H1 (cell line): ENCODE measurements at regions not wholly inside any gene's neighbourhood (a gene's known extent, or its start where the extent isn't known, plus 50 kb on each side); places are given as distances from the start of the nearest gene placed in this dataset.

Experiments
- CTCF ChIA-PET: fragments of 300-600 bp; sonication (Branson Sonifier 250); formaldehyde crosslinking; loops from one replicate; lab custom pipeline; 2021; ENCODE audit not compliant: partially characterized antibody; lab: Charles Lee
- POLR2A ChIA-PET: fragments of 300-600 bp; sonication (Branson Sonifier 250); formaldehyde crosslinking; loops from one replicate; lab custom pipeline; 2021; ENCODE audit warnings: inconsistent platforms; ENCODE audit not compliant: partially characterized antibody; lab: Charles Lee
- DNase-seq, 2 experiments: peaks; one replicate each; pipeline versions ENCODE4 v3.0.0 to v3.0.0-alpha.2; 2010 to 2022; ENCODE audit warnings: low spot score in 2 of 2, low read depth in 1 of 2, mixed read lengths in 1 of 2
- FAIRE-seq: peaks from 2 replicates; lab custom pipeline; 2011; peaks lifted over from hg19 to GRCh38; lab: Jason Lieb, UNC
- H2AFZ ChIP-seq: 2 replicates; pipeline ENCODE4 v1.8.1; 2012; ENCODE audit warnings: low read length, inconsistent platforms
- H2AK5ac ChIP-seq: 2 replicates; pipeline ENCODE4 v1.6.1; 2013; ENCODE audit warnings: low read depth, low read length
- H2BK120ac ChIP-seq: replicated peaks from 2 replicates; pipeline ENCODE3; 2013; ENCODE audit warnings: low read depth, low read length, inconsistent platforms
- H2BK12ac ChIP-seq: 2 replicates; pipeline ENCODE4 v1.6.1; 2013; ENCODE audit warnings: low read depth, low read length
- H2BK15ac ChIP-seq: 2 replicates; pipeline ENCODE4 v1.6.1; 2013; ENCODE audit warnings: low read length
- H2BK20ac ChIP-seq: 2 replicates; pipeline ENCODE4 v1.6.1; 2013; ENCODE audit warnings: low read length
- H2BK5ac ChIP-seq: 2 replicates; pipeline ENCODE4 v1.6.1; 2013; ENCODE audit warnings: low read depth, low read length
- H3K14ac ChIP-seq: 2 replicates; pipeline ENCODE4 v1.6.1; 2013; ENCODE audit warnings: inconsistent platforms; ENCODE audit not compliant: insufficient read length
- H3K18ac ChIP-seq: 2 replicates; pipeline ENCODE4 v1.6.1; 2013; ENCODE audit warnings: low read length; ENCODE audit errors: extremely low read depth
- H3K23ac ChIP-seq: 2 replicates; pipeline ENCODE4 v1.6.1; 2013; ENCODE audit warnings: inconsistent platforms; ENCODE audit not compliant: insufficient read length
- H3K23me2 ChIP-seq: 2 replicates; pipeline ENCODE4 v1.6.1; 2013; ENCODE audit warnings: low read depth, low read length
- H3K27ac ChIP-seq: 2 replicates; pipeline ENCODE4 v1.6.1; 2011; ENCODE audit warnings: low read depth, low read length, inconsistent platforms
- H3K27me3 ChIP-seq, 4 experiments: replicated peaks in 1 of 4; 1 replicate in 1 of 4; 2 replicates in 3 of 4; pipeline versions ENCODE4 v1.6.1 to v1.8.1; 2011 to 2013; ENCODE audit warnings: low read length in 3 of 4, mild to moderate bottlenecking in 3 of 4, inconsistent platforms in 2 of 4, mixed read lengths in 2 of 4, moderate library complexity in 1 of 4; ENCODE audit not compliant: control insufficient read depth in 3 of 4, insufficient read depth in 3 of 4; ENCODE audit errors: extremely low read depth in 1 of 4
- H3K36me3 ChIP-seq, 4 experiments: 2 replicates each; pipeline versions ENCODE4 v1.6.1 to v1.8.1; 2011 to 2013; ENCODE audit warnings: mild to moderate bottlenecking in 4 of 4, low read length in 3 of 4, moderate library complexity in 2 of 4, control low read depth in 1 of 4, inconsistent platforms in 1 of 4; ENCODE audit not compliant: insufficient read depth in 4 of 4, control insufficient read depth in 2 of 4
- H3K4ac ChIP-seq: replicated peaks from 2 replicates; pipeline ENCODE3; 2013; ENCODE audit warnings: low read length, low read depth, mixed read lengths, inconsistent platforms; ENCODE audit not compliant: insufficient read length
- H3K4me1 ChIP-seq, 4 experiments: replicated peaks in 1 of 4; 1 replicate in 1 of 4; 2 replicates in 3 of 4; pipeline versions ENCODE4 v1.6.1 to v1.8.1; 2011 to 2013; ENCODE audit warnings: low read length in 3 of 4, inconsistent platforms in 2 of 4, mixed read lengths in 1 of 4; ENCODE audit not compliant: insufficient read depth in 4 of 4, control insufficient read depth in 3 of 4
- H3K4me2 ChIP-seq, 2 experiments: 2 replicates each; pipeline versions ENCODE4 v1.6.1 to v1.8.1; 2011 to 2013; ENCODE audit warnings: low read depth in 2 of 2, low read length in 2 of 2, control low read depth in 1 of 2, inconsistent platforms in 1 of 2, mild to moderate bottlenecking in 1 of 2; ENCODE audit not compliant: insufficient read depth in 1 of 2
- H3K4me3 ChIP-seq, 4 experiments: fragments of 200-600, 300-600 bp in 1 of 4; sonication (generic), shearing (Covaris generic), sonication (Bioruptor Twin) in 1 of 4; 2 replicates each; pipeline versions ENCODE4 v1.5.1 to v1.8.1; 2011 to 2016; ENCODE audit warnings: low read length in 4 of 4, low read depth in 3 of 4, control low read depth in 2 of 4, inconsistent platforms in 2 of 4, mild to moderate bottlenecking in 2 of 4, mixed read lengths in 1 of 4, moderate library complexity in 1 of 4; ENCODE audit not compliant: insufficient read depth in 2 of 4; ENCODE audit errors: extremely low read depth in 1 of 4
- H3K56ac ChIP-seq: replicated peaks from 2 replicates; pipeline ENCODE3; 2013; ENCODE audit warnings: low read depth, mild to moderate bottlenecking, mixed read lengths, low read length, inconsistent platforms; ENCODE audit not compliant: insufficient read length
- H3K79me1 ChIP-seq: 2 replicates; pipeline ENCODE4 v1.6.1; 2013; ENCODE audit warnings: low read depth, low read length, control low read depth
- H3K79me2 ChIP-seq, 2 experiments: 2 replicates each; pipeline versions ENCODE4 v1.6.1 to v1.8.1; 2012 to 2013; ENCODE audit warnings: low read length in 2 of 2, mild to moderate bottlenecking in 2 of 2, inconsistent platforms in 1 of 2; ENCODE audit not compliant: insufficient read depth in 2 of 2, control insufficient read depth in 1 of 2
- H3K9ac ChIP-seq, 4 experiments: replicated peaks in 1 of 4; 1 replicate in 1 of 4; 2 replicates in 3 of 4; pipeline versions ENCODE4 v1.6.1 to v1.8.1; 2011 to 2013; ENCODE audit warnings: low read depth in 3 of 4, low read length in 3 of 4, control low read depth in 2 of 4, mild to moderate bottlenecking in 2 of 4, moderate library complexity in 2 of 4, inconsistent platforms in 1 of 4; ENCODE audit errors: extremely low read depth in 1 of 4
- H3K9me3 ChIP-seq, 2 experiments: 2 replicates each; pipeline versions ENCODE4 v1.6.1 to v1.8.1; 2012 to 2013; ENCODE audit warnings: mild to moderate bottlenecking in 2 of 2, moderate library complexity in 2 of 2, control low read depth in 1 of 2, inconsistent platforms in 1 of 2, low read depth in 1 of 2, low read length in 1 of 2, mixed read lengths in 1 of 2; ENCODE audit not compliant: insufficient read depth in 2 of 2
- H4K20me1 ChIP-seq, 2 experiments: replicated peaks in 1 of 2; 2 replicates each; pipeline versions ENCODE3 to v1.8.1; 2011 to 2013; ENCODE audit warnings: inconsistent platforms in 2 of 2, low read length in 2 of 2, mild to moderate bottlenecking in 1 of 2; ENCODE audit not compliant: insufficient read depth in 2 of 2, control insufficient read depth in 1 of 2
- H4K5ac ChIP-seq: 2 replicates; pipeline ENCODE4 v1.6.1; 2013; ENCODE audit warnings: low read length, low read depth, mixed read lengths, inconsistent platforms; ENCODE audit not compliant: insufficient read length
- H4K8ac ChIP-seq: 2 replicates; pipeline ENCODE4 v1.8.0; 2013; ENCODE audit warnings: mild to moderate bottlenecking, moderate library complexity, low read length, inconsistent platforms; ENCODE audit not compliant: insufficient read depth; ENCODE audit errors: extremely low read depth
- H4K91ac ChIP-seq: replicated peaks from 2 replicates; pipeline ENCODE3; 2013; ENCODE audit warnings: low read length, mixed read lengths, inconsistent platforms; ENCODE audit not compliant: insufficient read length
- JUND ChIP-seq: IDR thresholded peaks from 2 replicates; pipeline ENCODE4 v1.6.1; 2011; ENCODE audit warnings: mild to moderate bottlenecking, improper control_type of control experiment, low read length
- WGBS, 2 experiments: shearing (Covaris generic) in 1 of 2; methylation state at CpG; one replicate each; pipeline versions ENCODE4 v1.1.6 to v1.1.7; 2013 to 2015; ENCODE audit warnings: low lambda C conversion rate in 2 of 2, mixed read lengths in 2 of 2, inconsistent platforms in 1 of 2, low coverage in 1 of 2, missing lambda C conversion rate in 1 of 2; ENCODE audit not compliant: insufficient replicate concordance in 2 of 2, insufficient coverage in 1 of 2, insufficient read length in 1 of 2; ENCODE audit errors: extremely low coverage in 1 of 2, missing lambda C conversion rate in 1 of 2; 5-methylcytosine and 5-hydroxymethylcytosine counted together

- Histone ChIP-seq H3K27me3 (peaks cover 34 to 69% (median 58%) of the 10 kb centered on the region in 4 experiments), H3K4me2 (peak overlapping the region; percentile 98 to 99), H4K20me1 (peaks cover 0 to 3% of the 10 kb centered on the region in 2 experiments)
- no peak for FAIRE-seq
- no peak for TF ChIP-seq JUND
- TF ChIP-seq, all 59 proteins: peak for 0
- peak overlapping the region; percentile 36 to 82 (median 52); a peak in 5 of 8 replicates for H3K4me3 ChIP-seq
- no peak overlapping the region; a peak in 1 of 7 replicates for H3K9ac ChIP-seq
- peaks cover 10% of the 10 kb centered on the region for H3K23me2 ChIP-seq
- no peaks in the 10 kb centered on the region for H3K79me1 ChIP-seq
- H4K91ac ChIP-seq, result no peak overlapping the region
- no peak overlapping the region for H3K18ac ChIP-seq
- DNase-seq, result no peak
- no peak overlapping the region for H2BK12ac ChIP-seq
- H3K79me2 ChIP-seq, result no peaks in the 10 kb centered on the region
- ChIA-PET POLR2A (interaction anchor here (1.4 to 1.6 kb wide), 2 partner anchors 48 to 60 kb away, joined by 4 to 8 read pairs; no protein-coding TSS in a partner anchor), CTCF (interaction anchor here (0.9 to 2.9 kb wide), 4 partner anchors 20 to 197 kb away, joined by 4 to 8 read pairs (median 6); no protein-coding TSS in a partner anchor)
- H3K23ac ChIP-seq, result no peak overlapping the region
- H2BK120ac ChIP-seq, result no peak overlapping the region
- 13% methylated on average over 6 of the region's 7 CpGs; no CpG with 5 or more reads in 1 of the 2 experiments for WGBS, 2 experiments
- H3K27ac ChIP-seq, result no peak overlapping the region
- no peak overlapping the region for H4K5ac ChIP-seq
- H2AFZ ChIP-seq, result no peak overlapping the region
- no peak overlapping the region for H3K4ac ChIP-seq
- H2BK15ac ChIP-seq, result no peak overlapping the region
- peaks cover 0 to 6% (median 2%) of the 10 kb centered on the region in 4 experiments; a peak in 5 of 7 replicates for H3K4me1 ChIP-seq
- no peak overlapping the region for H4K8ac ChIP-seq
- H3K36me3 ChIP-seq, result no peaks in the 10 kb centered on the region
- H3K9me3 ChIP-seq, result no peaks in the 10 kb centered on the region
- no peak overlapping the region for H3K56ac ChIP-seq
- no peak overlapping the region for H2BK20ac ChIP-seq
- H2BK5ac ChIP-seq, result no peak overlapping the region
- H3K14ac ChIP-seq, result no peak overlapping the region
- H2AK5ac ChIP-seq, result no peak overlapping the region
Observed at GRCh38 chr6:28817808-28818145, 106.0 kb downstream of the TRIM27 start.
